SU-DHL-6 (cell line): ENCODE measurements at regions not wholly inside any gene's neighbourhood (a gene's known extent, or its start where the extent isn't known, plus 50 kb on each side); places are given as distances from the start of the nearest gene placed in this dataset.
"Not testable (repeated sequence)": the region's sequence is repeated elsewhere in the genome, so short reads cannot be mapped to it uniquely, and the experiment has no call there.

ENCODE experiments used
- H2AFZ ChIP-seq: fragments of 200-600 bp; sonication (generic); 2 replicates; pipeline ENCODE4 v1.6.1; 2014; ENCODE audit warnings: low read depth, mild to moderate bottlenecking, moderate library complexity, mixed read lengths, antibody characterized with exemption, low read length; ENCODE audit not compliant: severe bottlenecking
- H3F3A ChIP-seq: fragments of 200-600 bp; shearing (Covaris generic); 2 replicates; pipeline ENCODE4 v1.6.0; 2016; ENCODE audit warnings: antibody characterized with exemption, mild to moderate bottlenecking; ENCODE audit not compliant: insufficient read depth
- H3K27ac ChIP-seq: fragments of 200-600 bp; sonication (generic); 2 replicates; pipeline ENCODE4 v1.5.1; 2016; ENCODE audit warnings: low read depth, mild to moderate bottlenecking, low read length, moderate library complexity, mixed read lengths
- H3K27me3 ChIP-seq: fragments of 200-600 bp; sonication (generic), shearing (Covaris generic); 2 replicates; pipeline ENCODE4 v1.6.0; 2014; ENCODE audit warnings: mild to moderate bottlenecking, low read length
- H3K36me3 ChIP-seq: fragments of 200-600 bp; sonication (generic); 2 replicates; pipeline ENCODE4 v1.6.1; 2014; ENCODE audit warnings: mild to moderate bottlenecking, low read length, mixed read lengths
- H3K4me2 ChIP-seq: fragments of 300-600, 200-600 bp; shearing (Covaris generic), sonication (generic); 2 replicates; pipeline ENCODE4 v1.6.0; 2014; ENCODE audit warnings: low read length, low read depth, mild to moderate bottlenecking; ENCODE audit not compliant: poor library complexity, severe bottlenecking
- H3K4me3 ChIP-seq: fragments of 200-600 bp; sonication (generic); 2 replicates; pipeline ENCODE4 v1.5.1; 2014; ENCODE audit warnings: antibody characterized with exemption, low read length, mild to moderate bottlenecking, mixed read lengths; ENCODE audit not compliant: insufficient read depth, poor library complexity, severe bottlenecking
- H3K79me2 ChIP-seq: fragments of 200-600 bp; sonication (generic); 2 replicates; pipeline ENCODE4 v1.6.1; 2014; ENCODE audit warnings: mild to moderate bottlenecking, low read length, moderate library complexity; ENCODE audit not compliant: insufficient read depth
- H3K9ac ChIP-seq: fragments of 200-600 bp; sonication (generic); 2 replicates; pipeline ENCODE4 v1.7.0; 2014; ENCODE audit warnings: mild to moderate bottlenecking, low read length
- H3K9me2 ChIP-seq: fragments of 200-600 bp; sonication (generic); replicated peaks from 2 replicates; pipeline ENCODE4 v1.6.1; 2014; ENCODE audit warnings: low read length; ENCODE audit not compliant: insufficient read depth
- H3K9me3 ChIP-seq: fragments of 200-600 bp; sonication (generic); 2 replicates; pipeline ENCODE4 v1.6.1; 2014; ENCODE audit warnings: low read length, mixed read lengths; ENCODE audit not compliant: insufficient read depth
- H4K20me1 ChIP-seq: fragments of 200-600 bp; sonication (generic); 2 replicates; pipeline ENCODE4 v1.6.1; 2014; ENCODE audit warnings: low read depth, mild to moderate bottlenecking, antibody characterized with exemption, low read length, moderate library complexity, mixed read lengths
- EZH2phosphoT487 ChIP-seq: fragments of 200-600 bp; sonication (generic), shearing (Covaris generic); conservative IDR thresholded peaks from 2 replicates; pipeline ENCODE4 v1.6.1; 2018; ENCODE audit warnings: mild to moderate bottlenecking, antibody characterized with exemption, low read length, moderate library complexity, mixed read lengths
- TF ChIP-seq, protein P1 (sequence below): fragments of 200-600 bp; sonication (generic); IDR thresholded peaks from one replicate; pipeline ENCODE4 v1.5.1; 2017; ENCODE audit warnings: antibody characterized with exemption, mild to moderate bottlenecking, low read length, moderate library complexity; ENCODE audit not compliant: insufficient read depth, poor library complexity, severe bottlenecking

DNA sequence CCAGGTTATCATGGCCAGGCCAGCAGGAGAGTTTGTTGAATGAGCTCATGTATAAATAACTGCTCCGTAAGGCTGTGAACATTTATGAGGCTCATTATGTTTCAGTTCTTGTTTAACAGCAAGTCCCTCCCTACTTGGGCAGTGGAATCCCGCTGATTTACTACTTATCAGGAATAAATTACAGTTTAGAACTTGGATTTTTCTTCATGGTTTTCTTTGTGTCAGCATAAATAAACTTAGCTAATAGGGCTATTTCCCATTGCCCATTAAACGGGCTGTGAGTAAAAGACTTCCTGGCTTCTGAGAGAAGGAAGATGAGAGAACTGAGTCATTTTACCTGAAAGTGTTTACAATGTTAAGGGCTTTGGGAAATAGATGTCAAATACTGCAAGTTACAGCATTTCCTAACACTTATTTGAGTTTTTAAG, 701.6 kb upstream of the ANKRD30A start:
- Histone ChIP-seq H3K4me2 (no peak overlapping the region), H3K9me2 (no peaks in the 10 kb centered on the region), H3K27ac (no peak overlapping the region), H3F3A (no peaks in the 10 kb centered on the region), H2AFZ (no peak overlapping the region), H3K9ac (no peak overlapping the region), H3K79me2 (no peaks in the 10 kb centered on the region), H3K36me3 (no peaks in the 10 kb centered on the region), H3K9me3 (no peaks in the 10 kb centered on the region), H4K20me1 (no peaks in the 10 kb centered on the region), H3K4me3 (no peak overlapping the region), H3K27me3 (no peaks in the 10 kb centered on the region)
- TF ChIP-seq, protein P1, sequence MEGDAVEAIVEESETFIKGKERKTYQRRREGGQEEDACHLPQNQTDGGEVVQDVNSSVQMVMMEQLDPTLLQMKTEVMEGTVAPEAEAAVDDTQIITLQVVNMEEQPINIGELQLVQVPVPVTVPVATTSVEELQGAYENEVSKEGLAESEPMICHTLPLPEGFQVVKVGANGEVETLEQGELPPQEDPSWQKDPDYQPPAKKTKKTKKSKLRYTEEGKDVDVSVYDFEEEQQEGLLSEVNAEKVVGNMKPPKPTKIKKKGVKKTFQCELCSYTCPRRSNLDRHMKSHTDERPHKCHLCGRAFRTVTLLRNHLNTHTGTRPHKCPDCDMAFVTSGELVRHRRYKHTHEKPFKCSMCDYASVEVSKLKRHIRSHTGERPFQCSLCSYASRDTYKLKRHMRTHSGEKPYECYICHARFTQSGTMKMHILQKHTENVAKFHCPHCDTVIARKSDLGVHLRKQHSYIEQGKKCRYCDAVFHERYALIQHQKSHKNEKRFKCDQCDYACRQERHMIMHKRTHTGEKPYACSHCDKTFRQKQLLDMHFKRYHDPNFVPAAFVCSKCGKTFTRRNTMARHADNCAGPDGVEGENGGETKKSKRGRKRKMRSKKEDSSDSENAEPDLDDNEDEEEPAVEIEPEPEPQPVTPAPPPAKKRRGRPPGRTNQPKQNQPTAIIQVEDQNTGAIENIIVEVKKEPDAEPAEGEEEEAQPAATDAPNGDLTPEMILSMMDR: no peak
- no peak for TF ChIP-seq EZH2phosphoT487

DNA sequence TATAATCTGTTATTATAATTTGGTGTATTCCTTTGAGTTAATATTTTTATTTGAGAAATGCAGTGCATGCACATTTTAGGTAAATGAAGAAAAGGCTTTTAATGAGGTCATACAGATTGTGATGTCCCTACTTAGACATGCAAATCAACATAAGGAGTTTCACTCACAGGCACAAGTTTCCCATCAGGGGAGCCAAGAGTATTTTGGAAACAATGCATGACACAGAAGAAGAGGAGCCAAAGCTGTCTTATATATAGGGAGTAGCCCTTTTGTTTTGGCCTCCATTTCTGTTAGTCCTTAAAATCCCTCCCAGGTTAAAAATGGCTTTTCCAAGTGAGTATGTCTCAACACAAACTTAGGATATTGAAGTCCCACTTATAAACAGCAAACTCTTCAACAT, 703.4 kb upstream of the ANKRD30A start:
- TF ChIP-seq, protein P1: no peak
- no peak for TF ChIP-seq EZH2phosphoT487
- Histone ChIP-seq H3K79me2 (no peaks in the 10 kb centered on the region), H3K9ac (no peak overlapping the region), H3K9me3 (no peaks in the 10 kb centered on the region), H3K27me3 (no peaks in the 10 kb centered on the region), H3F3A (no peaks in the 10 kb centered on the region), H2AFZ (no peak overlapping the region), H3K27ac (no peak overlapping the region), H4K20me1 (no peaks in the 10 kb centered on the region), H3K4me2 (no peak overlapping the region), H3K9me2 (no peaks in the 10 kb centered on the region), H3K4me3 (no peak overlapping the region), H3K36me3 (no peaks in the 10 kb centered on the region)

DNA sequence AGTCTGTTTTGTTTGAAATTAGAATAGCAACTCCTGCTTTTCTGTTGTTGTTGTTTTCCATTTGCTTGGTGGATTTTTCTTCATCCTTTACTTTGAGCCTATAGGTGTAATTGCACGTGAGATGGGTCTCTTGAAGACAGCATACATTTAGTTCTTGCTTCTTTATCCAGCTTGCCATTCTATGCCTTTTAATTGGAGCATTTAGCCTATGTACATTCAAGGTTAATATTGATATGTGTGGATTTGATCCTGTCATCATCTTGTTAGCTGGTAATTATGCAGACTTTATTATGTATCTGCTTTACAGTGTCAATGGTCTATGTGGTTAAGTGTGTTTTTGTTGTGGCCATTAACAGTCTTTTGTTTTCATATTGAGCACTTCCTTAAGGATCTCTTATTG, 708.9 kb upstream of the ANKRD30A start:
- no peaks in the 10 kb centered on the region for H3K9me2 ChIP-seq
- no peak overlapping the region for H3K4me3 ChIP-seq
- no peak overlapping the region for H3K27ac ChIP-seq
- no peaks in the 10 kb centered on the region for H3F3A ChIP-seq
- H3K9me3 ChIP-seq: no peaks in the 10 kb centered on the region
- H3K4me2 ChIP-seq: no peak overlapping the region
- H2AFZ ChIP-seq: no peak overlapping the region
- H3K27me3 ChIP-seq: no peaks in the 10 kb centered on the region
- H3K9ac ChIP-seq: no peak overlapping the region
- no peaks in the 10 kb centered on the region for H3K36me3 ChIP-seq
- H3K79me2 ChIP-seq: no peaks in the 10 kb centered on the region
- TF ChIP-seq, protein P1: no peak
- TF ChIP-seq EZH2phosphoT487: no peak
- H4K20me1 ChIP-seq: no peaks in the 10 kb centered on the region

DNA sequence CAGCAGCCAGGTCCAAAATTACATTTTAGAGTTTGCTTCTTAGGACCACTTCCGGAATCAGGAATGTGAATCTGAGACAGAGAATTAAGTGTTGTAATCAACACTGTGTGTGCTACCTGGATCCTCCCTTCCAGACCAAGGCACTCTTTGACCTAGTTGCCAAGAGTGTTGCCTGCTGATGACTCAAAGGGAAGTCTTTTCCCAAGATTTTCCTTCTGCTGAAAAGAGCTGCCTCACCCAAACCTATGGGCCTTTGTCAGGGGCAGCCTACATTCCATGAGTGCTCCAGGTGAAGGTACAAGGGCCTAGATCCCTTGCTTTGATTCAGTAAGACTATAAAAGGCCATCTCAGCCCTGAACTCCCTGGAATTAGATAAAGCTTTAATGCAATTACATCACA, 712.5 kb upstream of the ANKRD30A start:
- Histone ChIP-seq H3K27ac (no peak overlapping the region), H3K36me3 (no peaks in the 10 kb centered on the region), H3K9ac (no peak overlapping the region), H3K9me2 (no peaks in the 10 kb centered on the region), H3K9me3 (no peaks in the 10 kb centered on the region), H3F3A (no peaks in the 10 kb centered on the region), H3K4me3 (no peak overlapping the region), H4K20me1 (no peaks in the 10 kb centered on the region), H3K27me3 (no peaks in the 10 kb centered on the region), H3K79me2 (no peaks in the 10 kb centered on the region), H3K4me2 (no peak overlapping the region), H2AFZ (no peak overlapping the region)
- no peak for TF ChIP-seq EZH2phosphoT487
- TF ChIP-seq, protein P1: no peak

DNA sequence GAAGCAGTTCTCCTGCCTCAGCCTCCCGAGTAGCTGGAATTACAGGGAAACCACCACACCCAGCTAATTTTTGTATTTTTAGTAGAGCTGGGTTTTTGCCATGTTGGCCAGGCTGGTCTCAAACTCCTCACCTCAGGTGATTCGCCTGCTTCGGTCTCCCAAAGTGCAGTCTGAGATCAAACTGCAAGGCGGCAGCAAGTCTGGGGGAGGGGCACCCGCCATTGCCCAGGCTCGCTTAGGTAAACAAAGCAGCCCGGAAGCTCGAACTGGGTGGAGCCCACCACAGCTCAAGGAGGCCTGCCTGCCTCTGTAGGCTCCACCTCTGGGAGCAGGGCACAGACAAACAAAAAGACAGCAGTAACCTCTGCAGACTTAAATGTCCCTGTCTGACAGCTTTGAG, 725.2 kb upstream of the ANKRD30A start:
- H3K9ac ChIP-seq, H2AFZ ChIP-seq, H3K36me3 ChIP-seq, H3K4me3 ChIP-seq, H4K20me1 ChIP-seq, H3K27me3 ChIP-seq, H3K79me2 ChIP-seq, H3K9me3 ChIP-seq, H3K27ac ChIP-seq, H3K9me2 ChIP-seq, H3F3A ChIP-seq, H3K4me2 ChIP-seq: not testable (repeated sequence)
